GM18519 (cell line): ENCODE measurements at regions not wholly inside any gene's neighbourhood (a gene's known extent, or its start where the extent isn't known, plus 50 kb on each side); places are given as distances from the start of the nearest gene placed in this dataset.

Experiments used
- ATAC-seq: cut with Tn5 transposase; IDR thresholded peaks from one replicate; pipeline ENCODE4 v1.9.1; 2021; ENCODE audit warnings: mild to moderate bottlenecking, moderate library complexity; ENCODE audit not compliant: unreplicated experiment, low FRiP score

GRCh38 chr6:14754751-14755513, 490.9 kb upstream of the JARID2 start:
- no peak for ATAC-seq

- no peak for ATAC-seq
Observed at GRCh38 chr6:14756340-14756739, 489.5 kb upstream of the JARID2 start.

GRCh38 chr6:14757014-14757413, 488.9 kb upstream of the JARID2 start:
- ATAC-seq: no peak

GRCh38 chr6:14757418-14757817, 488.5 kb upstream of the JARID2 start:
- no peak for ATAC-seq

GRCh38 chr6:14758421-14759081, 487.3 kb upstream of the JARID2 start:
- no peak for ATAC-seq

GRCh38 chr6:14759976-14760672, 485.7 kb upstream of the JARID2 start:
- ATAC-seq: no peak

- ATAC-seq: no peak
Observed at GRCh38 chr6:14762077-14762476, 483.8 kb upstream of the JARID2 start.

GRCh38 chr6:14763139-14763538, 482.7 kb upstream of the JARID2 start:
- no peak for ATAC-seq

GRCh38 chr6:14763616-14764015, 482.3 kb upstream of the JARID2 start:
- ATAC-seq: no peak

GRCh38 chr6:14765106-14765505, 480.8 kb upstream of the JARID2 start:
- ATAC-seq: no peak

- ATAC-seq: no peak
Observed at GRCh38 chr6:14765721-14766390, 480.0 kb upstream of the JARID2 start.

- ATAC-seq: no peak
Observed at GRCh38 chr6:14766391-14766994, 479.4 kb upstream of the JARID2 start.

- ATAC-seq: no peak
Observed at GRCh38 chr6:14767226-14767625, 478.6 kb upstream of the JARID2 start.

GRCh38 chr6:14770040-14770439, 475.8 kb upstream of the JARID2 start:
- no peak for ATAC-seq

- no peak for ATAC-seq
Observed at GRCh38 chr6:14770572-14770971, 475.3 kb upstream of the JARID2 start.

- ATAC-seq: no peak
Observed at GRCh38 chr6:14771016-14771415, 474.9 kb upstream of the JARID2 start.

GRCh38 chr6:14772188-14772587, 473.7 kb upstream of the JARID2 start:
- no peak for ATAC-seq

- ATAC-seq: no peak
Observed at GRCh38 chr6:14775528-14775927, 470.3 kb upstream of the JARID2 start.

GRCh38 chr6:14776307-14776706, 469.6 kb upstream of the JARID2 start:
- no peak for ATAC-seq

GRCh38 chr6:14781772-14782525, 463.9 kb upstream of the JARID2 start:
- no peak for ATAC-seq
